Subcutaneous abdominal adipose tissue (tissue), 5 donors: ENCODE measurements at regions not wholly inside any gene's neighbourhood (a gene's known extent, or its start where the extent isn't known, plus 50 kb on each side); places are given as distances from the start of the nearest gene placed in this dataset.

Experiments
- H3K27ac ChIP-seq: one replicate; pipeline ENCODE4 v1.7.0; 2013; ENCODE audit warnings: low read depth, mild to moderate bottlenecking, inconsistent platforms, low read length, moderate library complexity
- H3K27me3 ChIP-seq, 5 donors: one replicate each; pipeline ENCODE4 v1.7.0; 2013; ENCODE audit warnings: low read length in 5 of 5, inconsistent platforms in 1 of 5; ENCODE audit not compliant: control insufficient read depth in 5 of 5, insufficient read depth in 4 of 5
- H3K36me3 ChIP-seq, 5 donors: one replicate each; pipeline ENCODE4 v1.7.0; 2013; ENCODE audit warnings: low read length in 5 of 5; ENCODE audit not compliant: control insufficient read depth in 5 of 5, insufficient read depth in 5 of 5
- H3K4me1 ChIP-seq, 5 donors: one replicate each; pipeline ENCODE4 v1.7.0; 2013; ENCODE audit warnings: low read length in 5 of 5, mild to moderate bottlenecking in 3 of 5, moderate library complexity in 1 of 5; ENCODE audit not compliant: control insufficient read depth in 5 of 5, insufficient read depth in 5 of 5
- H3K4me3 ChIP-seq, 5 donors: one replicate each; pipeline ENCODE4 v1.7.0; 2013; ENCODE audit warnings: low read length in 5 of 5, low read depth in 1 of 5
- H3K9ac ChIP-seq, 5 donors: one replicate each; pipeline ENCODE4 v1.7.0; 2013; ENCODE audit warnings: low read length in 5 of 5, mild to moderate bottlenecking in 4 of 5, moderate library complexity in 3 of 5
- H3K9me3 ChIP-seq, 5 donors: one replicate each; pipeline ENCODE4 v1.7.0; 2013; ENCODE audit warnings: low read length in 5 of 5; ENCODE audit not compliant: control insufficient read depth in 5 of 5
- donor health status: healthy.
- donor health status: healthy.
- donor health status: healthy.
- donor health status: healthy.
- donor health status: healthy.

GRCh38 chr17:5809580-5810188 lies 225.4 kb upstream of the NLRP1 start:
- Histone ChIP-seq H3K9me3 (peaks cover 15 to 31% (median 29%) of the 10 kb centered on the region in 5 donors), H3K27me3 (peaks cover 0 to 8% (median 0%) of the 10 kb centered on the region in 5 donors), H3K4me1 (no peaks in the 10 kb centered on the region)

GRCh38 chr17:5812590-5812989 lies 228.3 kb upstream of the NLRP1 start:
- Histone ChIP-seq H3K27me3 (peaks cover 7 to 14% (median 8%) of the 10 kb centered on the region in 5 donors), H3K9me3 (peaks cover 15 to 31% (median 29%) of the 10 kb centered on the region in 5 donors), H3K4me3 (no peak overlapping the region), H3K27ac (no peak overlapping the region), H3K36me3 (no peaks in the 10 kb centered on the region), H3K4me1 (no peaks in the 10 kb centered on the region), H3K9ac (no peak overlapping the region)

More at GRCh38 chr17:5809580-5810188, 225.4 kb upstream of the NLRP1 start:
- Histone ChIP-seq H3K27ac (no peak overlapping the region), H3K9ac (no peak overlapping the region), H3K36me3 (no peaks in the 10 kb centered on the region), H3K4me3 (no peak overlapping the region)

- Histone ChIP-seq H3K27me3 (peaks cover 3 to 19% (median 12%) of the 10 kb centered on the region in 5 donors), H3K27ac (no peak overlapping the region), H3K36me3 (no peaks in the 10 kb centered on the region), H3K9ac (no peak overlapping the region), H3K4me1 (no peaks in the 10 kb centered on the region), H3K9me3 (peaks cover 15 to 29% (median 28%) of the 10 kb centered on the region in 5 donors), H3K4me3 (no peak overlapping the region)
Observed at GRCh38 chr17:5813357-5813756, 229.0 kb upstream of the NLRP1 start.

GRCh38 chr17:5815396-5815795 lies 231.1 kb upstream of the NLRP1 start:
- no peak overlapping the region for H3K4me3 ChIP-seq
- no peak overlapping the region for H3K9ac ChIP-seq
- H3K27ac ChIP-seq, result no peak overlapping the region
- H3K36me3 ChIP-seq, result no peaks in the 10 kb centered on the region
- peaks cover 8 to 19% (median 17%) of the 10 kb centered on the region in 5 donors for H3K27me3 ChIP-seq
- no peaks in the 10 kb centered on the region for H3K4me1 ChIP-seq
- H3K9me3 ChIP-seq, result peaks cover 1 to 10% (median 9%) of the 10 kb centered on the region in 5 donors

GRCh38 chr17:5816491-5817070 lies 232.3 kb upstream of the NLRP1 start:
- no peak overlapping the region for H3K27ac ChIP-seq
- peaks cover 0 to 4% (median 0%) of the 10 kb centered on the region in 5 donors for H3K4me1 ChIP-seq
- H3K36me3 ChIP-seq, result no peaks in the 10 kb centered on the region
- H3K4me3 ChIP-seq, result no peak overlapping the region
- no peaks in the 10 kb centered on the region for H3K9me3 ChIP-seq
- peaks cover 9 to 19% (median 17%) of the 10 kb centered on the region in 5 donors for H3K27me3 ChIP-seq
- H3K9ac ChIP-seq, result no peak overlapping the region

GRCh38 chr17:5817475-5818395 lies 233.4 kb upstream of the NLRP1 start:
- H3K9ac ChIP-seq, result no peak overlapping the region
- H3K27ac ChIP-seq, result no peak overlapping the region
- no peak overlapping the region for H3K4me3 ChIP-seq
- H3K36me3 ChIP-seq, result no peaks in the 10 kb centered on the region
- H3K9me3 ChIP-seq, result no peaks in the 10 kb centered on the region
- peaks cover 0 to 5% (median 0%) of the 10 kb centered on the region in 5 donors for H3K4me1 ChIP-seq
- peaks cover 9 to 19% (median 17%) of the 10 kb centered on the region in 5 donors for H3K27me3 ChIP-seq

- Histone ChIP-seq H3K9me3 (no peaks in the 10 kb centered on the region), H3K27ac (no peak overlapping the region), H3K36me3 (no peaks in the 10 kb centered on the region), H3K9ac (no peak overlapping the region), H3K4me3 (no peak overlapping the region), H3K4me1 (peaks cover 0 to 5% (median 0%) of the 10 kb centered on the region in 5 donors), H3K27me3 (peaks cover 9 to 19% (median 17%) of the 10 kb centered on the region in 5 donors)
Observed at GRCh38 chr17:5819396-5819795, 235.1 kb upstream of the NLRP1 start.

GRCh38 chr17:5819921-5820685 lies 235.8 kb upstream of the NLRP1 start:
- no peak overlapping the region for H3K27ac ChIP-seq
- H3K9me3 ChIP-seq, result no peaks in the 10 kb centered on the region

GRCh38 chr17:5820721-5821456 lies 236.6 kb upstream of the NLRP1 start:
- H3K9ac ChIP-seq, result no peak overlapping the region
- no peaks in the 10 kb centered on the region for H3K9me3 ChIP-seq
- H3K27ac ChIP-seq, result no peak overlapping the region
- no peaks in the 10 kb centered on the region for H3K36me3 ChIP-seq
- peaks cover 12 to 30% (median 24%) of the 10 kb centered on the region in 5 donors for H3K27me3 ChIP-seq
- H3K4me1 ChIP-seq, result peaks cover 0 to 5% (median 0%) of the 10 kb centered on the region in 5 donors
- H3K4me3 ChIP-seq, result no peak overlapping the region

More at GRCh38 chr17:5819921-5820685, 235.8 kb upstream of the NLRP1 start:
- Histone ChIP-seq H3K4me1 (peaks cover 0 to 5% (median 0%) of the 10 kb centered on the region in 5 donors), H3K9ac (no peak overlapping the region), H3K27me3 (peaks cover 9 to 22% (median 19%) of the 10 kb centered on the region in 5 donors), H3K36me3 (no peaks in the 10 kb centered on the region), H3K4me3 (no peak overlapping the region)
